SK-N-SH treated with all-trans-retinoic acid at 6 μM for 48 hours (cell line): ENCODE measurements at regions not wholly inside any gene's neighbourhood (a gene's known extent, or its start where the extent isn't known, plus 50 kb on each side); places are given as distances from the start of the nearest gene placed in this dataset.

Experiments used
- BACH2 ChIP-seq: fragments of 250-450 bp; sonication (Bioruptor Pico); IDR thresholded peaks from 2 replicates; pipeline ENCODE4 v1.9.0; 2021; ENCODE audit warnings: mild to moderate bottlenecking, borderline replicate concordance
- GLIS3 ChIP-seq: fragments of 250-450 bp; sonication (Bioruptor Pico); IDR thresholded peaks from 2 replicates; pipeline ENCODE4 v1.5.0; 2020; ENCODE audit warnings: mild to moderate bottlenecking, moderate library complexity
- OSR1 ChIP-seq: fragments of 250-450 bp; sonication (Bioruptor Pico); IDR thresholded peaks from 2 replicates; pipeline ENCODE4 v1.8.0; 2022; ENCODE audit warnings: moderate library complexity, mild to moderate bottlenecking, inconsistent platforms
- PATZ1 ChIP-seq: fragments of 250-450 bp; sonication (Bioruptor Pico); IDR thresholded peaks from 2 replicates; pipeline ENCODE4 v1.8.0; 2020; ENCODE audit warnings: mild to moderate bottlenecking, moderate library complexity, borderline replicate concordance
- RARB ChIP-seq: fragments of 250-450 bp; sonication (Bioruptor Pico); IDR thresholded peaks from 2 replicates; pipeline ENCODE4 v1.8.0; 2021; ENCODE audit warnings: mild to moderate bottlenecking, moderate library complexity
- SNAI2 ChIP-seq: fragments of 250-450 bp; sonication (Bioruptor Pico); IDR thresholded peaks from 2 replicates; pipeline ENCODE4 v1.5.0; 2020; ENCODE audit warnings: mild to moderate bottlenecking, moderate library complexity
- TOX ChIP-seq: fragments of 250-450 bp; sonication (Bioruptor Pico); IDR thresholded peaks from 2 replicates; pipeline ENCODE4 v1.8.0; 2021; ENCODE audit warnings: mild to moderate bottlenecking, moderate library complexity, borderline replicate concordance
- ZFP3 ChIP-seq: fragments of 250-450 bp; sonication (Bioruptor Pico); IDR thresholded peaks from 2 replicates; pipeline ENCODE4 v1.5.0; 2020; ENCODE audit warnings: mild to moderate bottlenecking, moderate library complexity
- TF ChIP-seq, protein P1 (sequence below): fragments of 250-450 bp; sonication (Bioruptor Pico); IDR thresholded peaks from 2 replicates; pipeline ENCODE4 v1.8.0; 2021; ENCODE audit warnings: low read depth, mild to moderate bottlenecking, moderate library complexity, borderline replicate concordance

DNA sequence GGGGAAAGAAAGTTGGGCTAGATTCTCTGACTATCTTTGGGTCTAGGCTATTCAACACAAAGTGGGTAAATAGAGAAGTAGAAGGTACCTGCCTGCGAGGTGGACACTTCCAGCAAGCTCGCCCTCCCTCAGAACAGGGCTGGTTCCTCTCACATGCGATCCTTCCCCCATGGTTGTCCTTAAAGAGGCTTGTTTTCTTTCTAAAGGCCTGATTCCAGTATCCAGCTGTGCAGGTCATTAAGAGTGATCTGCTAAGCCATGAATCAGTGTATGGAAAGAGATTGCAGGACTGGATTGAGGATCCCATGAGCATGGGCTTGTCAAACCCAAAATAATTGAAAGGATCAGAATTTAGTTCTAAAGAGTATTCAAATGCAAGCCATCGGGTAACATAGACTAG lies 189.0 kb downstream of the URB2 start:
- TF ChIP-seq TOX (CRISPR knock-in tag) = no peak
- no peak for TF ChIP-seq RARB
- TF ChIP-seq BACH2 (CRISPR knock-in tag) = no peak
- TF ChIP-seq, protein P1, sequence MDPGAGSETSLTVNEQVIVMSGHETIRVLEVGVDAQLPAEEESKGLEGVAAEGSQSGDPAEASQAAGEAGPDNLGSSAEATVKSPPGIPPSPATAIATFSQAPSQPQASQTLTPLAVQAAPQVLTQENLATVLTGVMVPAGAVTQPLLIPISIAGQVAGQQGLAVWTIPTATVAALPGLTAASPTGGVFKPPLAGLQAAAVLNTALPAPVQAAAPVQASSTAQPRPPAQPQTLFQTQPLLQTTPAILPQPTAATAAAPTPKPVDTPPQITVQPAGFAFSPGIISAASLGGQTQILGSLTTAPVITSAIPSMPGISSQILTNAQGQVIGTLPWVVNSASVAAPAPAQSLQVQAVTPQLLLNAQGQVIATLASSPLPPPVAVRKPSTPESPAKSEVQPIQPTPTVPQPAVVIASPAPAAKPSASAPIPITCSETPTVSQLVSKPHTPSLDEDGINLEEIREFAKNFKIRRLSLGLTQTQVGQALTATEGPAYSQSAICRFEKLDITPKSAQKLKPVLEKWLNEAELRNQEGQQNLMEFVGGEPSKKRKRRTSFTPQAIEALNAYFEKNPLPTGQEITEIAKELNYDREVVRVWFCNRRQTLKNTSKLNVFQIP = no peak
- no peak for TF ChIP-seq GLIS3 (CRISPR knock-in tag)
- no peak for TF ChIP-seq OSR1 (CRISPR knock-in tag)
- no peak for TF ChIP-seq SNAI2 (CRISPR knock-in tag)
- no peak for TF ChIP-seq PATZ1 (CRISPR knock-in tag)
- TF ChIP-seq ZFP3 (CRISPR knock-in tag) = no peak
